ENCODE measurements at regions not wholly inside any gene's neighbourhood (a gene's known extent, or its start where the extent isn't known, plus 50 kb on each side); places are given as distances from the start of the nearest gene placed in this dataset.
"Not testable (repeated sequence)": the region's sequence is repeated elsewhere in the genome, so short reads cannot be mapped to it uniquely, and the experiment has no call there.

DNA sequence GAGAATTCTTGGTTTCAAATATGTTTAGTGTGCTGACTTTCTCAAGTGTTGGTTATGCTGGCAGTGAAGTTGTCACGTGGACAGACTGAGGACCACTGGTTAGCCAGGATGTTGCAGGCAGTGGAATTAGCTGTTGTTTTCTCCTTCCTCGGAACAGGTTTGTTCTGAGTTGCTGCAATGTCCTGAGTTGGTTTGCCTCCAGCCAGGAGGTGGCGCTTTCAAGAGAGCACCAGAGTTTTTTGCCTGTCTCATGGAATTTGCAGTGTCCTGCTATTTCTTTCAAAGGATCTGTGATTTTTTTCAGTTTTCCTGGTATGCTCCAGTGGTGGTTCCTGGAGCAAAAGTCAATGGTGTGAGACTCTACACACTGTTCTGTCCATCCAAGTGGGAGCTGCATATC lies 158.1 kb upstream of the CXorf66 start:
- H3K36me3 ChIP-seq (ENCODE audit: control insufficient read depth, insufficient read depth, low read length), result no peaks in the 10 kb centered on the region

DNA sequence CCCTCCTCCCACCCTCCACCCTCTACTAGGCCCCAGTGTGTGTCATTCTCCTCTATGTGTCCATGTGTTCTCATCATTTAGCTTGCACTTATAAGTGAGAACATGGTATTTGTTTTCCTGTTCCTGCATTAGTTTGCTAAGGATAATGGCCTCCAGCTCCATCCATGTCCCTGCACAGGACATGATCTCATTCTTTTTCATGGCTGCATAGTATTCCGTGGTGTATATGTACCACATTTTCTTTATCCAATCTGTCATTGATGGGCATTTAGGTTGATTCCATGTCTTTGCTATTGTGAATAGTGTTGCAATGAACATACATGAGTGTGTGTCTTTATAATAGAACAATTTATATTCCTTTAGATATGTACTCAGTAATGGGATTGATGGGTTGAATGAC lies 148.7 kb upstream of the CXorf66 start:
- not testable (repeated sequence) for H3K4me3 ChIP-seq (ENCODE audit: extremely low read depth, insufficient read depth, low read length, poor library complexity, severe bottlenecking); H3K36me3 ChIP-seq (ENCODE audit: control insufficient read depth, insufficient read depth, low read length); H3K9me3 ChIP-seq (ENCODE audit: control insufficient read depth, low read length); H3K27ac ChIP-seq (ENCODE audit: low read depth, low read length, severe bottlenecking); H3K4me1 ChIP-seq (ENCODE audit: control insufficient read depth, insufficient read depth, low read length, poor library complexity, severe bottlenecking)
- no CpG with 5 or more reads among the region's 1 CpG for WGBS, 2 experiments (ENCODE audit: insufficient coverage in 2 of 2)

More for the DNA sequence above, 158.1 kb upstream of the CXorf66 start:
- no peak overlapping the region for H3K27ac ChIP-seq (ENCODE audit: low read depth, low read length, severe bottlenecking)
- H3K4me3 ChIP-seq (ENCODE audit: extremely low read depth, insufficient read depth, low read length, poor library complexity, severe bottlenecking), result no peak overlapping the region
- H3K4me1 ChIP-seq (ENCODE audit: control insufficient read depth, insufficient read depth, low read length, poor library complexity, severe bottlenecking), result no peaks in the 10 kb centered on the region
- H3K9me3 ChIP-seq (ENCODE audit: control insufficient read depth, low read length), result no peaks in the 10 kb centered on the region
- WGBS, 2 experiments (ENCODE audit: insufficient coverage in 2 of 2), result 35 to 38% methylated on average over 1 to 2 of the region's 3 CpGs

DNA sequence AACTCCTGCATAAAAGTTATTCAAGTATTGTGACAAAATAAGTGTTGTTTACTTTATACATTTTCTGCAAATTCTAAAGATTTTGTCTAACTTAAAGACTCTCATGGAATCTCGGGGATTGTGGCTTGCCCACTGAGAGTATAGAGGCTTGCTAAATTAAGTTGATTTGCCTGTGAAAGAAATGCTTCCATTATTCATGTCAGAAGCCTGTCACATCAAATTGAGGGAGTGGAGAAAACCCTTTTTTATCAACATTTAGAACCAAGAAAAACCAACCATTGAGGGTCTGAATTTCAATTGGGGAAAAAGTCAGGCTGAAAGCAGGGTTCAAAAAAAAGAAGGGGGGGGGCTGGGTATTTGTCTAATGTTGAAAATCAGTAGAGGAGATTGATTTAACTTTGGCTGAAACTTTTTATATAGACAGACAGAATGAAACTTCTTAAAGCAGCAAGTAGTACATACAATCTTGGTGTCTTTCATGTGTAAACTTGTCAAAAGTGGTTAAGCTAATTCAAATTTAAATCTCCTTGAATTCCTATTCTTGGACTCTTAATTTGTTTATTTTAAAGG lies 144.8 kb upstream of the CXorf66 start:
- H3K9me3 ChIP-seq (ENCODE audit: control insufficient read depth, low read length), result no peaks in the 10 kb centered on the region
- no peak overlapping the region for H3K27ac ChIP-seq (ENCODE audit: low read depth, low read length, severe bottlenecking)
- no CpG with 5 or more reads among the region's 1 CpG for WGBS, 2 experiments (ENCODE audit: insufficient coverage in 2 of 2)
- no peak overlapping the region for H3K4me3 ChIP-seq (ENCODE audit: extremely low read depth, insufficient read depth, low read length, poor library complexity, severe bottlenecking)
- H3K36me3 ChIP-seq (ENCODE audit: control insufficient read depth, insufficient read depth, low read length), result no peaks in the 10 kb centered on the region
- H3K4me1 ChIP-seq (ENCODE audit: control insufficient read depth, insufficient read depth, low read length, poor library complexity, severe bottlenecking), result no peaks in the 10 kb centered on the region

DNA sequence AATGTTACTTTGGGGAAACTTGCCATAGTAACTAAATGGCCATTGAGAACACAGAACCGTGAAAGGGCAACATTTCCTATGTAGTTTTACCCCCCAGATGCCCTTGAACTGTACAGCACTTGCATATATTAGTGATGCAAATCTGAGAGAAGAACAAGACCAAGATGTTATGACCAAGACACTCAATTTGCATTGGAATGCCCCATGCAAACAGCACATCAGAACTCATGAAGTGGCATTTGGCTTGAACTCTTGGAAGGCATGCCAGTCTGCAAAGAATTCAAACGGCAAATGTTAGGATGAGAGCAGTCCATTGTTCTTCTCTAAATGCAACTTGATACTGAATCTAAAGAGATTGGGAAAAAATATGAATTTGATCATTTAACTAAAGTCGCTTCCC lies 139.4 kb upstream of the CXorf66 start:
- WGBS, 2 experiments (ENCODE audit: insufficient coverage in 2 of 2), result no CpG with 5 or more reads among the region's 3 CpGs

DNA sequence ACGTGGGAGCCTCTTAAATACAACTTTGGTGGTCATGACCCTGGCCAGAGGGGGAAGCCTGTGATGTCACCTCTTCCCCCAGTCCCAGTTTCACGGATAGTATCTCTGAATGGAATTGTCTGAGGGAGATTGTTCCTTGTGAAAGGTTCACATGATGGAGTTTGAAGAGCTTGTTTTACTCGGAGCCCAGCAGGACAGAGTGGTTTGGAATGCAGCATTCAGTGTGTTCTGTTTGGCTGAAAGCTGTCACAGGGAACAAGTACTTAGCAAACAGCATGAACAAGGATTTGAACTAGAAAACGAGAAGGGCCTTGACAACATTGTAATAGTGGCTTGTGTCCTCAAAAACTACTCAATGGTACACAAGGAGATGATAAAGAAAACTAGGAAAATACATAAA lies 133.9 kb upstream of the CXorf66 start:
- WGBS, 2 experiments (ENCODE audit: insufficient coverage in 2 of 2), result 25% methylated on average over 1 of the region's 4 CpGs; no CpG with 5 or more reads in 1 of the 2 experiments
- no peak overlapping the region for H3K4me3 ChIP-seq (ENCODE audit: extremely low read depth, insufficient read depth, low read length, poor library complexity, severe bottlenecking)
- H3K36me3 ChIP-seq (ENCODE audit: control insufficient read depth, insufficient read depth, low read length), result no peaks in the 10 kb centered on the region
- peaks cover 2% of the 10 kb centered on the region for H3K4me1 ChIP-seq (ENCODE audit: control insufficient read depth, insufficient read depth, low read length, poor library complexity, severe bottlenecking)
- H3K9me3 ChIP-seq (ENCODE audit: control insufficient read depth, low read length), result no peaks in the 10 kb centered on the region
- no peak overlapping the region for H3K27ac ChIP-seq (ENCODE audit: low read depth, low read length, severe bottlenecking)

More for the DNA sequence above, 139.4 kb upstream of the CXorf66 start:
- Histone ChIP-seq H3K36me3 (ENCODE audit: control insufficient read depth, insufficient read depth, low read length) (no peaks in the 10 kb centered on the region), H3K4me3 (ENCODE audit: extremely low read depth, insufficient read depth, low read length, poor library complexity, severe bottlenecking) (no peak overlapping the region), H3K27ac (ENCODE audit: low read depth, low read length, severe bottlenecking) (no peak overlapping the region), H3K4me1 (ENCODE audit: control insufficient read depth, insufficient read depth, low read length, poor library complexity, severe bottlenecking) (no peaks in the 10 kb centered on the region), H3K9me3 (ENCODE audit: control insufficient read depth, low read length) (no peaks in the 10 kb centered on the region)

DNA sequence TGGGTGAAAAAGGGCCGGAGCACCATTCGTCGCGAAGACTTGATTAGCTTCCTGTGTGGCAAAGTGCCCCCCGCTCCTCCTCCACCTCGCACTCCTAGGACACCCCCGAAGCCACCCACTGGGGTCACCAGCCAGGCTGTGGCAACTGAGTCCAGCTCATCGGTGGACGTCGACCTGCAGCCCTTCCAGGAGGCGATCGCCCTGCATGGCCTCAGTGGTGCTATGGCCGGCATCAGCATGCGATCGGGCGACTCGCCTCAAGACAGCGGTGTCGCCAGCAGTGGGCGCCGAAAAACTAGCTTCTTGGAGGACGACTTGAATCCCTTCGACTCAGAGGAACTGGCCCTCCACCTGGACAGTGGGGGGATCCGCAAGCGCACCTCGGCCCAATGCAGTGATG lies 126.8 kb upstream of the CXorf66 start:
- no peaks in the 10 kb centered on the region for H3K9me3 ChIP-seq (ENCODE audit: control insufficient read depth, low read length)
- H3K4me3 ChIP-seq (ENCODE audit: extremely low read depth, insufficient read depth, low read length, poor library complexity, severe bottlenecking), result no peak overlapping the region
- 96 to 99% methylated on average over 14 to 23 of the region's 26 CpGs for WGBS, 2 experiments (ENCODE audit: insufficient coverage in 2 of 2)
- H3K36me3 ChIP-seq (ENCODE audit: control insufficient read depth, insufficient read depth, low read length), result no peaks in the 10 kb centered on the region
- no peak overlapping the region for H3K27ac ChIP-seq (ENCODE audit: low read depth, low read length, severe bottlenecking)
- H3K4me1 ChIP-seq (ENCODE audit: control insufficient read depth, insufficient read depth, low read length, poor library complexity, severe bottlenecking), result no peaks in the 10 kb centered on the region

DNA sequence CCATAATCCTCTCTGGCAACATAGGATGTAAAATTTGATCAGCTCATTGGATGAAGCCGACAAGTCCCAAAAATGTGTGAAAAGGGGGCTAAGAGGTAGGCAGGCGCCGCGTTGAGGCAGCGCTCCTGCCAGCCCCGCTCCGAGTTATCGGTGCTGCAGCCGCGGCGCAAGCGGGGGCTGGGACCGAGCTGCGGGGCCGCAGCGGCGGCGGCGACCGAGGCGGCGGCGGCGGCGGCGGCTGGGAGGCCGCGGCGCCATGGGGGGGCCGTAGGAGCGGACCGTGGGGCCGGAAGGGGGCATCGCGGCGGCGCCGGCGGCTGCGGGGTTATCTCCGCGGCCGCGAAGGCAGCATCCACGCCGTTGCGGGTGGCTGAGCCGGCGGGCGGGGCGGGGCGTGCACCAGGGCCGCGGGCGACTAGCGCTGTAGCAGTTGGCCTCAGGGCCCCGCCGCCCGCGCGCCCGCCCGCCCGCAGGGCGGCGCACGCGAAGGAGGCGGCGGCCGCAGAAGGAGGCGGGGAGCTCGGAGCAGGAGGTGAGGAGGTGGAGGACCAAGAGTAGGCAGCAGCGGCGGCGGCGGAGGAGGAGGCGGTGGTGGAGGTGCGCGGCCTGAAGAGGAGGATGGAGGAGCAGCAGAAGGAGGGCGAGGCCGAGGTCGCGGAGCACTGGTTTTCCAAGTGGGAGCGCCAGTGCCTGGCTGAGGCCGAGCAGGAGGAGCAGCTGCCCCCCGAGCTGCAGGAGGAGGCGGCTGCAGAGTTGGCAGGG lies 126.0 kb upstream of the CXorf66 start:
- peak overlapping the region; percentile 25 for H3K4me3 ChIP-seq (ENCODE audit: extremely low read depth, insufficient read depth, low read length, poor library complexity, severe bottlenecking)
- no peaks in the 10 kb centered on the region for H3K9me3 ChIP-seq (ENCODE audit: control insufficient read depth, low read length)
- H3K36me3 ChIP-seq (ENCODE audit: control insufficient read depth, insufficient read depth, low read length), result no peaks in the 10 kb centered on the region
- no peaks in the 10 kb centered on the region for H3K4me1 ChIP-seq (ENCODE audit: control insufficient read depth, insufficient read depth, low read length, poor library complexity, severe bottlenecking)
- 0 to 7% methylated on average over 7 to 27 of the region's 88 CpGs for WGBS, 2 experiments (ENCODE audit: insufficient coverage in 2 of 2)
- no peak overlapping the region for H3K27ac ChIP-seq (ENCODE audit: low read depth, low read length, severe bottlenecking)

DNA sequence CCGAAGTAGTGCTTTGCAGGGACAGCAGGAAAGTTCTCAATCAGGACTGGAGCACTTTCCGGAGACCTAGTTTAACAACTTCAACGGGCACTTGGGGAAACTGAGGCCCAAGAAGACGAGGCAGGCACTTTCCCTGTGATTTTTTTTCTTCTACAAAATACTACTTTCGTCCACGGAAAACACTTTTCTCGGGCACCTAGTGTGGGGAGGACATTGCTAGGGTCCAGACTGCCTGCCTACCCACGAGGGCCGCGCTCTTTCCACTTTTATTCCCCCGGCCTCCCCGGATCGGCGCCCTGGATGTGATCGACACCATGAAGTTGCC lies 125.4 kb upstream of the CXorf66 start:
- H3K27ac ChIP-seq (ENCODE audit: low read depth, low read length, severe bottlenecking), result no peak overlapping the region
- H3K4me1 ChIP-seq (ENCODE audit: control insufficient read depth, insufficient read depth, low read length, poor library complexity, severe bottlenecking), result no peaks in the 10 kb centered on the region
- peak overlapping the region; percentile 25 for H3K4me3 ChIP-seq (ENCODE audit: extremely low read depth, insufficient read depth, low read length, poor library complexity, severe bottlenecking)
- no peaks in the 10 kb centered on the region for H3K9me3 ChIP-seq (ENCODE audit: control insufficient read depth, low read length)
- no peaks in the 10 kb centered on the region for H3K36me3 ChIP-seq (ENCODE audit: control insufficient read depth, insufficient read depth, low read length)
- 0% methylated on average over 1 of the region's 15 CpGs; no CpG with 5 or more reads in 1 of the 2 experiments for WGBS, 2 experiments (ENCODE audit: insufficient coverage in 2 of 2)

DNA sequence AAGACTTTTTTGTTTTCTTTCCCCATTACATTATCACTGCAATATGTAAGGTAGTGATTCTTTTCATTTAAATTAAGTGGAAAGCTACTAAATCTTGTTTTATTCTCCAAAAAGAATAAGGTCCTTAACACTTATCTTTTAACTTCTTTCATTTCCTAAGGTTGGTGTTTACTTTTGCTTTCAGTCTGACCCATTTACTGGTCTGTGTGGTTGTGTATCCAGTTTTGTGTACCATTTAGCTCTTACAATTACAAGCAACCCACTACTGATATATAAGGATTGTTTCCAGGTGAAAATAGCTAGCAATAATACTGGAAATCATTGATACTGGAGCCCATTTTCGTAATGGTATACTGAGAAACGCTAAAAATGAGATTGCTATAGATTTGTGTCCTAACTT lies 123.1 kb upstream of the CXorf66 start:
- H3K4me3 ChIP-seq (ENCODE audit: extremely low read depth, insufficient read depth, low read length, poor library complexity, severe bottlenecking), result no peak overlapping the region
- no peaks in the 10 kb centered on the region for H3K36me3 ChIP-seq (ENCODE audit: control insufficient read depth, insufficient read depth, low read length)
- no peaks in the 10 kb centered on the region for H3K4me1 ChIP-seq (ENCODE audit: control insufficient read depth, insufficient read depth, low read length, poor library complexity, severe bottlenecking)
- H3K27ac ChIP-seq (ENCODE audit: low read depth, low read length, severe bottlenecking), result no peak overlapping the region
- no peaks in the 10 kb centered on the region for H3K9me3 ChIP-seq (ENCODE audit: control insufficient read depth, low read length)
- no CpG with 5 or more reads among the region's 2 CpGs for WGBS, 2 experiments (ENCODE audit: insufficient coverage in 2 of 2)

DNA sequence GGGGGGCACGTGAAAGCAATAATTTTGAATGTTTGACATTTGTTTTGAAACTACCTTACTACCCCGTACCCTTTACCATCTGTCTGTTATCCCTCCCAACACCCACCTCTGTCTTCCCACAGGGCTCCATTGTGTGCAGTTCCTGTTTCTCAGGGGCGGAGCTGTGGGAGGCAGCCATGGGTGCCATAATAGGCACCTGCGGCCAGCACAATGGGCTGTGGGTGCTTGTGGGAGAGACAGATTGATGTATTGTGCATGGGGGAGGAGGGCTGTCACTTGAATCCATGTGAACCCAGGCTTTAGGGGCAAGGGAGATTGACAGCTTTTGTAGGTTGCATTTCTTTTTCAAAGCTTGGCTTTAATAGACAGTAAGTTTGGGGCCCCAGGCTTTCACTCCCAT lies 122.6 kb upstream of the CXorf66 start:
- no peaks in the 10 kb centered on the region for H3K36me3 ChIP-seq (ENCODE audit: control insufficient read depth, insufficient read depth, low read length)
- no CpG with 5 or more reads among the region's 4 CpGs for WGBS, 2 experiments (ENCODE audit: insufficient coverage in 2 of 2)

DNA sequence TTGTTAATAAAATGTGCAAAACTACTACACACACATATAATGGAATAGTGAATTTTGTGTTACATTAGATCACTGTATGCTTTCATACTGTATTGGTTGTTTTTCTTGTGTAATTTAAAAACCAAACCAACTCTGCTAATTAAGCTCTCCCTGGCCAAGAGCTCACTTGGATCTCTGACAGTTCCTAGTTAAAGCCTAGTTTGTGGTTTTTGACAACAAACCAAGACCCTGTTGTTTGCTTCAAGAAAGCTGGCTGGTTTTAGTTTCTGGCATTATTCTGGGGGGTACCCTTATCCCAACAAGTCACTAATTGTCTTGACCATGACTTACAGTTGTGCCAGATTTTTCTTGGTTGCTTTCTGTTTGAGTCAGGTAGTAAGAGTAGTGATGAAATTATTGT lies 121.4 kb upstream of the CXorf66 start:
- Histone ChIP-seq H3K4me3 (ENCODE audit: extremely low read depth, insufficient read depth, low read length, poor library complexity, severe bottlenecking) (no peak overlapping the region), H3K27ac (ENCODE audit: low read depth, low read length, severe bottlenecking) (no peak overlapping the region), H3K9me3 (ENCODE audit: control insufficient read depth, low read length) (no peaks in the 10 kb centered on the region), H3K36me3 (ENCODE audit: control insufficient read depth, insufficient read depth, low read length) (no peaks in the 10 kb centered on the region), H3K4me1 (ENCODE audit: control insufficient read depth, insufficient read depth, low read length, poor library complexity, severe bottlenecking) (no peaks in the 10 kb centered on the region)

More for the DNA sequence above, 122.6 kb upstream of the CXorf66 start:
- Histone ChIP-seq H3K27ac (ENCODE audit: low read depth, low read length, severe bottlenecking) (no peak overlapping the region), H3K4me1 (ENCODE audit: control insufficient read depth, insufficient read depth, low read length, poor library complexity, severe bottlenecking) (no peaks in the 10 kb centered on the region), H3K4me3 (ENCODE audit: extremely low read depth, insufficient read depth, low read length, poor library complexity, severe bottlenecking) (no peak overlapping the region), H3K9me3 (ENCODE audit: control insufficient read depth, low read length) (no peaks in the 10 kb centered on the region)
